Lung microvascular endothelial cell (primary cell): ENCODE measurements at regions not wholly inside any gene's neighbourhood (a gene's known extent, or its start where the extent isn't known, plus 50 kb on each side); places are given as distances from the start of the nearest gene placed in this dataset.

ENCODE experiments used
- DNase-seq, 2 donors: peaks; one replicate each; pipeline versions ENCODE4 v3.0.0 to v3.0.0-alpha.2; 2010; ENCODE audit warnings: low read depth in 2 of 2

DNA sequence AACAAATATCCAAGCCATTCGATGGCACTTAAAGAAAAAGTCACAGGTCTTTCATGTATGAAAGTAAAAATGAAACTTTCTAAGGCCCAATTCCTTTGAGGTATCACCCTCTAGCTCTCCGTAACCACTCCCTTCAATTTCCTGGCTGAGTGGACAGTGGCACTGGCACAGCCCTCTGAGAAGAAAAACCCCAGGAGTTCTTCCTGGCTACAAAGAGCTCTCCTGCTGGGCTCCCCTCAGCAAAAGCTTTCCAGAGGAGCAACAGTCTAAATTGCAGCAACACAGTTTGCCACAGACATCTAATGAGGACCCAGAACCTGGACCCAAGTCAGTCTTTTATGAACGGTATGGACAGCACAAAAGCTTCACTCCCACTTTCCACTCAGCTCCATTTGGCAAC is 71.8 kb downstream of the FUNDC1 start:
- DNase-seq, result no peak

DNA sequence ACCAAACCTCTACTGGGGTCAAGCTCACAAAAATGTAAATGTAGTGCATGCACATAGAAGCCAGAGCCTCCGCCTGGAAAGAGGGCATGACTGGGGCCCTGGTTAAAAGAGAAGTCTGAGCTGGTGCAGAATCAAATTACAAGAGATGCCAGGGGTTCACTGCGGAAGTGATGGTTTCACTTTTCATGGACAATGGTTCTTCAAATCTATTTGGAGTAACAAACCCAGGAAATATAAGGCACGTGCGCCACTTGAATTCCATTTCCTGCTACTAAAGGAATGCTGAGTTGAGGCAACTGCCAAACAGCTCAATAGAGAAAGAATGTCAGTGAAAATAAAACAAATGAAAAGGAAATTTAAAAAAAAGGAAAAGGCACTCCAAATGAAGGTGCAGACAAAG is 79.8 kb downstream of the FUNDC1 start:
- peak; percentile 29 to 59 for DNase-seq

DNA sequence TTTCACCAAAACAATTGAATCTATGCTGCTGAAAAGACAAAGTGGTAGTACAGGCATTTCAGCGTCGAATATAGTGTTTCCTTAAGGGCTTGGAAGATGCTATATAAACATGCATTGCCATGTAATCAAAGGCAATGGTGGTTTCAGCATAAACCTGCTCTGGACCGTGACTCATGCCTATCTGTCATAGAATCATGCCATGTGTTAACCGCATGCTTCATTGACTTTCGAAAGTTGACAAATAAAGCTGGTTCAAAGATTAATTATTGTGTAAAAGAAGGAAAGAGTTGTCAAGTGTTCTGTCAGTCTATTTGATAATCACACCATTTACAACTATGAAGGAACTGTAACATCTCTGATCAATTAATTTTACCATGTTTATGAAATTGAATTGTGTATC is 83.2 kb downstream of the FUNDC1 start:
- DNase-seq, result no peak

DNA sequence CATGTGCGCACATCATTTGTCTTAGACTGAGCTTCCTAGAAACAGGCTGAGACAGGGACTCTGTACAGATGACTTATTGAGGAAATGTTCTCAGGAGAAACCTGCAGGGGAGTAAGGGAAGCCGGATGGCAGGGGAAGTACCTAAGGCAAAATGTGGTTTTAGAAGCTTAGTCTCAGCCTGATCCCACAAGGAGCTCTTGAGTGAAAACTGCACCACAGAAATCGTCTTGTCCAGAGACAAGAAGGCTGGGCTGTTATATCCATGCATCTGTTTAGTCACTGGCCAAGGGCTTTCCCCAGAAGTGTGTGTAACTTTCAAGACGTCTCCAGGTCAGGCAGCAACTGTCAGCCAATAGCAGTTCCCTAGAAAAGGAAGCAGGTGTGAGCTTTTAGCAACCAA is 86.0 kb downstream of the FUNDC1 start:
- no peak for DNase-seq

DNA sequence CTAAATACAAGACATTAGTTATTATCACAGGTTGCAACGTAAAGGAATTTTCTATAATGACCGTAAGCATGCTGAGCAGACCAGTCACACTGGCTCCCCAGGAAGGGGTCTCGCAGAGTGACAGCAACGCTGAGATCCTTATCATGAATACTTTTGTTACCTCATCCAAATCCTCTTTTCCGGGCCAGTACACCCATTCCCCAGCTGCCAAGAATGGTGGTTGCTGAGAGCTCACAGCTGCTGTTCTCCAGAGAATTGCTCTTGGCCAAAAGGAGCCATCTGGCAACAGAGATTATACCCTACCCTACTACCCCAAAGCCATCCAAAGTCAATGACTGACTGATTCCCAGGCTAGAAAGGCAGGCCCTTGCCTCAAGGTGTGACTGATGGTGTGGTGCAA is 91.6 kb downstream of the FUNDC1 start:
- DNase-seq, result no peak

DNA sequence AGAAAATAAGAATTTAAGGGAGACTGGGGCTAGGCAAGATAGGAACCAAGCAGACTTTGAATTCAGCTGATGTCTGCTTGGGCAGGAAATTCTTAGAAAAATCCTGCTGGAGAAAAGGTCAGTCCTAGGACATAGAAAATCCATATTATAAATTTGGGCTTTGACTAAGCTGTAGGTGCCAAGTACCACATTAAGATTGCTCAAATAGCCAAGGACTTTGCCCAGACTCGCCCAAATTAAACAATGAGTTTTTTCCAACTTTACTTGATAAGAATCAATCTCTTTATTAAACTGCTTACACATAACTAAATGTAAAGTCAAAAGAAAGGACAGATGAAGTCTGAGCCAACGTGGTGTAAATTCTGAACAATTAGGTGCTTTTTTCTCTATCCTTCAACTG is 95.4 kb downstream of the FUNDC1 start:
- DNase-seq, result no peak

DNA sequence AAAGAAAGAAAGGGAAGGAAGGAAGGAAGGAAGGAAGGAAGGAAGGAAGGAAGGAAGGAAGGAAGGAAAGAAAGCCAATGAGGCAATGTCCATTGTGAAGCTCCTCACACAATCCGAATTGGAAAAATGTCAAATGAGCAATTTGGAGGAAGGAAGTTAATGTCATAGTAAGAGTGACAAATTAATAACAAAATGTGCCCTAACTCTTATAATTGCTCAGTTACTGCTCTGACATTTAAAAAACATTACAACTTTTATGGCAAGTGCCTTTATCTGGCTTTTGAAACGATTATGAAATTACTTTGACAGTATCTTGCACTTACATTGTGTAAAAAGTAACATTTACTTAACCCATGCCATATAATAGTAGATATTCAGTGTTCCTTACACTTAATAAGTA is 96.5 kb upstream of the EFHC2 start:
- no peak for DNase-seq

DNA sequence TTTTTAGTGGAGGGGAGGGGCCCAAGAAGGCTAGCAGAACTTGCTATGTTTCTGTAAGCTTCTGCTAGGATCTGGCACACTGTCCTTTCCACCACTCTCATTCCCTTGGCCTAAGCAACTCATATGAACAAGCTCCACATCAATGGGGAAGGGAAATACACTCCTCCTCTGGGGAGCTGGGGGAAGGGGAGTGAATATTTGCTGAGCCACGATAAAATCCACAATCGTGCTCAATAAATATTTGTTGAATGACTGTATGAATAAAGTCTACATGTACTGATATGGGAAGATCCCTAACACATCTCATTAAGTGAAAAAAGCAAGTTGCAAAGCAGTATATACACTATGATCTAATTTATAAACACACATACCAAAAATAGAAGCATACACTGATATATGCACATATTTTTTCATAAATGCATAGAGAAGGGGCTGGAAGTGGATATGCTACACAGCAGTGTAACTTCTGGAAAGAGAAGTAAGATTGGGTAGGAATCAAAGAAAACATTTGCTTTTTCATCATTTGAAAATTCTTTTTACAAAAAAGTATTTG is 95.8 kb upstream of the EFHC2 start:
- DNase-seq, result no peak

DNA sequence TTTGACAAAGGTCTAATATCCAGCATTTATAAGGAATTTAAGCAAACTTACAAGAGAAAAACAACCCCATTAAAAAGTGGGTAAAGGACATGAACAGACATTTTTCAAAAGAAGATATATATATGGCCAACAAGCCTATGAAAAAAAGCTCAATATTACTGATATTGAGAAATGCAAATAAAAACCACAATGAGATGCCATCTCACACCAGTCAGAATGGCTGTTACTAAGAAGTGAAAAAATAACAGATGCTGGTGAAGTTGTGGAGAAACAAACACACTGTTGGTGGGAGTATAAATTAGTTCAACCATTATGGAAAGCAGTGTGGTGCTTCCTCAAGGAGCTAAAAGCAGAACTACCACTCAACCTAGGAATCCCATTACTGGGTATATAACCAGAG is 91.6 kb upstream of the EFHC2 start:
- DNase-seq, result no peak

DNA sequence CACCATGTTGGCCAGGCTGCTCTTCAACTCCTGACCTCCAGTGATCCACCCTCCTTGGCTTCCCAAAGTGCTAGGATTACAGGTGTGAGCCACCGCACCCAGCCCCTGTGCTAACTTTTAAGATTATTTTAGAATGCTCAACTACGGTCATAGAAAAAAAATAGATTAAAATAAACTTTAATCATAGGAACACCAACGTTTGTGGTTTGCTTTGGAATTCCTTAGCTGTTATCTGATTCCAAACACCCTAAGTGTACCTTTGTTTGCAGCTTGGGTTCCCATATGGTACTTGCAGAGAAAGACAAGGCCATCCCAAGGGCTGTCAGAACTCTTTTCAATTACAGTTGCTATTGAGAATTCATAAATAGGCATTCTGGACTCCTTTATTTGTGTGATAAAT is 90.1 kb upstream of the EFHC2 start:
- no peak for DNase-seq

DNA sequence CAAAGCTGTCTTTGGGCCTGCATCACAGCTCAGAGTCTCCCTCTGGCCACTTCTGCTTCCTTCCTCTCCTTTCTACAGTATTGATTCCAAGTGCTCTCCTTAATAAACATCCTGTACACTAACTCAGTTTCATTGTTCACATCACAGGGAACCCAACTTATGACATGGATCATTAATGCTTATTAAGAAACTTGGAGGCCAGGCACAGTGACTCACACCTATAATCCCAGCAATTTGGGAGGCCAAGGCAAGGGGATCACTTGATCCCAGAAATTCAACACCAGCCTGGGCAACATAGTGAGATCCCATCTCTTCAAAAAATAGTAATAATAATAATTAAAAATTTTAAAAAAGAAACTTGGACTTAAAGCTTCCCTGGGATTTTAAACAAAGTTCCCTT is 89.2 kb upstream of the EFHC2 start:
- DNase-seq, result peak in 1 of 2 donors; percentile 2

DNA sequence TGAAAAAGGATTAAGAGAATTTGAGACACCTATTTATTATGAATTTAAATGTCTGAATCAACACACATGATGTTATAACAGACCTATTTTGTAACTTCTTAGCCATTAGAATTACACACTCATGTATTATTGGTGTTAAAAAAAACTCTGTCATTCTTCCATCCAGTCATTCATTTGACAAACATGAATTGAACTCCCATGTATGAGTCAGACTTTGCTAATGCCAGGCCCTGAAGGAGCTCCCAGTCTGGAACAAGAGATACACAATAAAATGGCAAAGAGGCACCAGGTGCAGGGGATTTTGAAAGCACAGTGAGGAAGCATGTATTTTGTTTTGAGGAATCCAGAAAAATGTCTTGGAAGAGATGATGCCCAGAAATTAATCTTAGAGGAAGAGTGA is 87.7 kb upstream of the EFHC2 start:
- DNase-seq, result peak in 1 of 2 donors; percentile 0

DNA sequence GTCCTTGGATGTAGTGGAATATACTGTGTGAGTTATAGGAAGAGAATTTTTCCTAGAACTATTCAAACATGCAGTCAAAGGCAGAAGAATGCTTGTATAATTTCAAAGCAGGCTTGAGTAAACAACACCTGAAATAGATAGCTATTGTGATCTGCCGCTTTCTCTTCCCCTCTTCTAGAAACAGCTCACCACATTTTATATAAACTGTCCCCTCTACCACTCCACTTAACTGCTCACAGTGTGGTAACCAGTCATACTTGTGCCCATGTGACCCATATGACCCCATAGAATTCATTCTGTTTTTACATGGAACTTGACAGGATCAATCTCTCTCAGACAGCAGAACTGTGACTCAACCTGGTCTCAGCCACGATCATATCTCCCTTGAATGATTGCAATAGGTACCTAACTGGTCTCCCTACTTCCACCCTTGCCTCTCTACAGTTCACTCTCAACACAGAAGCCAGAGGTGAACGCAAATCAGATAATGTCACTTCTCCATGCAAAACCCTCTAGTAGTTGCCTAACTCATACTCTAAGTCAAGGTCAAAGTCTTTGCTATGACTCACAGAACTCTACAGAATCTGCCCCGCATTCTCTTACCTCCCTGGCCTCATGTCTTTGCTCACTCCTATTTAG is 85.6 kb upstream of the EFHC2 start:
- no peak for DNase-seq

DNA sequence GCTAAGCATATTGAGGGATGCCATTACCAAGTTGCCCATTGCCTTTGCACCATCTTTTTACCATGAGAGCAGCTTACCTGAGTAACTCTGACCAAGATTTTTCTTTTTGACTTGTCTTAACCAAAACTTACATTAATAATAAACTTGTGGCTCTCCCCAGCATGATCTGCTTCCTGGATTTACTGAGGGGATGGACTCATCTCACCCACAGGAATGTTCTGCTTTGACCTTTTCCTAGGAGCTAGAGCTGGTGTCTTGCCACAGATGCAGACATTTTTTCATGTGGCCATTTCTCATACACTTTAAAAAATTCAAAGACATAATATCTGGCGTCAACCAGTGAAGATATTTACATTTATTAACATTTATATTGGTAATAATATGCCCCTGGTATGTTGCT is 79.2 kb upstream of the EFHC2 start:
- DNase-seq, result no peak

DNA sequence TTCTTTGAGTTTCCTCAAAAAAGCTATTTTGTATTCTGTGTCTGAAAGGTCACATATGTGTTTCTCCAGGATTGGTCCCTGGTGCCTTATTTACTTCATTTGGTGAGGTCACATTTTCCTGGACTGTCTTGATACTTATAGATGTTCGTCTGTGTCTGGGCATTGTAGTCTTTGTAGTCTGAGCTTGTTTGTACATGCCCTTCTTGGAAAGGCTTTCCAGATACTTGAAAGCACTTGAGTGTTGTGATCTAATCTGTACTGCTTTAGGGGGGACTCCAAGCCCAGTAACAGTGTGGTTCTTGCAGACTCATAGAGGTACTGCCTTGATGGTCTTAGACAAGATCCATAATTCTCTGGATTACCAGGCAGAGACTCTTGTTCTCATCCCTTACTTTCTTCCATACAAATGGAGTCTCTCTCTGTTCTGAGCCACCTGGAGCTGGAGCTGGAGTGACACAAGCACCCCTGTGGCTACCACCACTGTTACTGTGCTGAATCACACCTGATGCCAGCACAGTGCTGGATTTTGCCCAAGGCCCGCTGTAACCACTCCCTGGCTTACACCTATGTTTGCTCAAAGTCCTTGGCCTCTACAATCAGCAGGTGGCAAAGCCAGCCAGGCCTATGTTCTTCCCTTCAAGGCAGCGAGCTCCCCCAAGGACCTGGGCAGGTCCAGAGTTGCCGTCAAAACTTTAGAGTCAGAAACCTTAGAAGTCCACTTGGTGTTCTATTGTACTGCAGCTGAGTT is 72.3 kb upstream of the EFHC2 start:
- no peak for DNase-seq

DNA sequence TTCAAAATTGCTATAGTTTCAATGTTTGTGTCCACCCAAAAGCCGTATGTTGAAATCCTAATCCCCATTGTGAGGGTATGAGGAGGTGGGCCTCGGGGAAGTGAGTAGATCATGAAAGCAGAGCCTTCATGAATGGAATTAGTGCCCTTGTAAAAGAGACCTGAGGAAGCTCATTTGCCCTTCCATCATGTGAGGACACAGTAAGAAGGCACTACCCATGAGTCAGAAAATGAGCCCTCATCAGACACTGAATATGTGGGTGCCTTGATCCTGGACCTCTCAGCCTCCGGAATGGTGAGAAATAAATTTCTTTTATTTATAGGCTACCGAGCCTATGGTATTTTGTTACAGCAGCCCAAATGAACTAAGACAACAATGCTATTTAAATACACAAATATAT is 57.7 kb upstream of the EFHC2 start:
- DNase-seq, result no peak

DNA sequence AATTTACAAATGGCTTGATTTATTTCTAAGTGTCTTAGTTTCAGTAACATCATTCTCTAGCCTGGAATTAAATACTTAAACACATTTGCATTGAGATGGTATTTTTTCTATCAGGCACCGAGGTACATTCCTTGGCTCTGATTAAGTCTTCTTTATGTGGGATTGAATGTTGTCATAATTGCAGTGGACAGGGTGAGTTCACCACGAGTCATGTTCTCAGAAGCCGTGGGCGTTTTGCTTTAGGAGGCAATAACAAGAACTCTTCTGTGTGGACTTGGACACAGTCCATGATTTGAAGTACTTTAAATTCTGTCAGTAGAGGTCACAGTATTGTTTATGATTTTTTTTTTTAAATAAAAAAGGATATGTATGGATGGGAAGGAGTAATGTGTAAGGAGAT is 57.1 kb upstream of the EFHC2 start:
- DNase-seq, result peak in 1 of 2 donors; percentile 49

DNA sequence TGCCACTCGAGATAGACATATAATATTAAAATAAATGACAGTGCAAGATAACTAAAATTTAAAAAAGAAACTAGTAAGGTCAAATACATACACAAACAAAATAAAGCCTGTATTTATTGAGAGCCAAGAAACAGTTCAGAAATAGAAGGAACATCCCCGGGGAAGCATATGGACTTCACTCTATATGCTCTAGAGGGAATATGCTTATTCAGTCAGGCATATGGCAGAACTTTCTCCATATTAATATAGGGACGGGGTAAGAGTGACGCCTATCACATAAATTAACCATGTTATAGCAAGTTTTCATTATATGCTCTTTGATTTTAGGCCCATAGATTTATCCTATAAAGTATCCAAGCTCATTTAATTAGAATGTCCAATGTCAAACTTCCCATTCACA is 56.7 kb upstream of the EFHC2 start:
- no peak for DNase-seq
